HG03060 (cell line): ENCODE measurements at regions not wholly inside any gene's neighbourhood (a gene's known extent, or its start where the extent isn't known, plus 50 kb on each side); places are given as distances from the start of the nearest gene placed in this dataset.
"Not testable (repeated sequence)": the region's sequence is repeated elsewhere in the genome, so short reads cannot be mapped to it uniquely, and the experiment has no call there.

Experiments
- ATAC-seq: cut with Tn5 transposase; IDR thresholded peaks from one replicate; pipeline ENCODE4 v1.9.1; 2021; ENCODE audit warnings: low read depth, moderate number of reproducible peaks; ENCODE audit not compliant: unreplicated experiment

DNA sequence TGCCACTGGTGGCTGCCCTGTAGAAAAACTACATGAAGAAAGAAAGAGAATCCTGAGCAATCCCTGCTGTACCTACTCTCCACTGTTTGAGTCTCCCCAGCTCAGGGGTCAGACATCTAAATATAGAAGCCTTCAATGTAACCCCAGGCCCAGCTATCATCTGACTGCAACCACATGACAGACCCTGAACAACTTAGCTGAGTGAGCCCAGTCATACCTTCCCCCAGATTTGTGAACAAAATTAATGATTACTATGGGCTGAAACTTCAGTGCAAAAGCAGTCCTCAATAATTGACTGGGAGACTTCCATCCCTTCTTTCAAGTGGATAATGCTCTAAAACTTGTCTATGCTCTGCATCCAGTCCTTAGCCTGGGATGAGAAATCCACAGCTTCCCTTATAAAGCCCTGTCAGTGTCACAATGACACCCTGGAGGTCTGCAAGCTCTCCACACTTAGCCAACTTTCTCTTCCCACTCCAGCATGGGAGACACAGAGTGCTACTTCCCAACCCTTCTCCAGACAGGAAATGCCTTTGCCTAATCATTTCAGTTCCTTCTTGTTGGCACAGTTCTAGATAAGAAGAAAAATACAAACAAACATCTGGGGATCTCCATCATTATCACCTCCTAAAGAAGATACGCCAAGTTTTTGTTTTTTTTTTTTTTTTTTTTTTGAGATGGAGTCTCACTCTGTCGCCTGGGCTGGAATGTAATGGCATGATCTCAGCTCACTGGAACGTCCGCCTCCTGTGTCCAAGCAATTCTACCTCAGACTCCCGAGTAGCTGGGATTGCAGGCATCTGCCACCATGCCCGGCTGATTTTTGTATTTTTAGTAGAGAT lies 198.5 kb upstream of the GADL1 start:
- ATAC-seq: no peak

DNA sequence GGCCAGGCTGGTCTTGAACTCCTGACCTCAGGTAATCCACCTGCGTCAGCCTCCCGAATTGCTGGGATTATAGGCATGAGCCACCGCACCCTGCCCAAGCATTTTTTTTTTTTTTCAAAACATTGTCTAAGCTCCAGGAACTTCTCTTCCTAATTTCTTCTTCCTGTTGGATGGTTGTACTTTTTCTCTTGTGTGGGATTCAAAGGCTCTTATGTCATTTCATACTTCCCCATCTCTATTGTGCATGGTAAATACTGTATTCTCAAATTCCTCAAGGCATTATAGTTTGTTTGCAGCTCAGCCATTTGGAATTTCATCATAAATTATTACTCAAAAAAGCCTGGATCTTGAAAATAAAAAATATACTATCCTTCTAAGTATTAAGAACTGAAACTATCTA lies 199.1 kb upstream of the GADL1 start:
- no peak for ATAC-seq

DNA sequence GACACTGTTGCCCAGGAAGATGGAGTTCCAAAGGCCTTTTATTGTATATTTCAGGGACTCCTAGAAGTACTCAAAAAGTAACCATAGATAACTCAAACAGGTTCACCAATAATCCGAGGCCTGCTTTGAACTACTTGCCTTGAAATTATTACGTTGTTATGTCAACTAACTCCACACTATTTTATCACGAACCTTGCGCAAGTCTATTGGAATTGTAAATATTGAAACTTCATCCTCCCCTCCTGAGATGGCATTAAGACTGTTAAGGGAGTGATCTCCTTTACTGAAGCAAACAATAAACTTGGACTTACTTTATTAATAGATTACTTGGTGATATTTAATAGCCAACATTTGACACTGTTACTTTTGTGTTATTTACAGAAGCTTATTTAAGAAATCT lies 199.6 kb upstream of the GADL1 start:
- no peak for ATAC-seq

DNA sequence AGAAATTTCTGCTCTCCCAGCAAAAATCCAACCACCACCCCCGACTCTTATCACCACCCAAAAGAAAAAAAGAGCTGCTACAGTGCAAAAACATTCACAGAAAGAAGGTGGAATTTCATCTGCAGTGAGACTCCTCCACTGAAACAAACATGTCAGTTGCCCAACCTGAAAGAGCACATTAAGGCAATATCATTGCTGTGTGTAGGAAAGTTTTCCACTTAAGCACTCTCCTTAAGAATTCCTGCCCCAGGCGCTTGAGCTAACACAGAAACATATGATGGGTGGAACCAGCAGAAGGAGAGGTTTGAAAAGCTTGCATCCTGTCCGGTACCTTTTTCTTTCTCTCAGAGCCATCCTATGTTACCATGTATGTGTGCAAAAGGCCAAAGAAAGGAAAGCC lies 200.8 kb upstream of the GADL1 start:
- no peak for ATAC-seq

DNA sequence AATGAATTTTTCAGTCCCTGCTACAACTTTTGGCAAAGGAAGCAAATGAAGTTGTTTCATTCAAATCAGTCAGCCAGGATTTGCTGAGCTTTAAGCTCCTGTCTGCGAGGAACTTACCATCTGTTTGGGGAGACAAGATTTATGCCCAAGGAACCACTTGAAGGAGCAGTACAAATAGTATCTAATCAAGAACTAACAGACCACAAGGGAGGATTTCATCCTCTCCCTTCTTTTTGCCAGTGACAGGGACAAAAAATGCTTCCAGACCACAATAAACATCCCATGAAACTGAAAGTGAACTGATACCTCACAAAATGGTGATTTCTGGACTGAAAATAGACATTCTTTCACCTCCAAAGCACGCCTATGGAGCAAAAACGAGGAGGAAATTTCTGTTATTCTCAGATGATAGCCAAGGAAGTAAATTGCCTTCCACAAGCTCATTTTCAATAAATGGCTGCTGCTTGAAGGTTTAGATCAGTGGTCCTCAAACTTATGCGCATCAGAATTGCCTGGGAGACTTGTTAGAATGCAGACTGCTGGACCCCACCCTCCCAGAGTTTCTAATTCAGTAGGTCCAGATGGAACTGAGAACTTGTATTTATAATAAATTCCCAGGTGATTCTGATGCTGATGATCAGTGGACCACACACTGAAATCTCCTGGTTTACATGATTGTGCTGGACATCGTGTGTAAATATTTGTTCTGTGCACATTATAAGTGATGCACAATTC lies 202.4 kb upstream of the GADL1 start:
- ATAC-seq: no peak

DNA sequence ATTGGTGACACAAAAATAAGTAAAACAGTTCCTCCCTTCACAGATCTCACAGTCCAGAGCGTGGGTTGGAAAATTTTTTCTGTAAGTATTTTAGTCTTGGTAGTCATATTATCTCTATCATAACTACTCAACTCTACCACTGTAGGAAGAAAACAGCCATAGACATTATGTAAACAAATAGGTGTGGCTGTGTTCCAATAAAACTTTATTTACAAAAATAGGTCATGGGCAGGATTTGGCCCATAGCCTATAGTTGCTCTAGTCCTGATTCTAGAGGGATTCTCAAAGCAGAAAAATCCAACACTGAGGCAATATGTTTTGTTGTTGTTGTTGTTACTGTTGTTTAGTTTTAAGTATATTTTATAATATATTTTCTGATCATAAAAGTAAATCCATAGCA lies 206.1 kb upstream of the GADL1 start:
- no peak for ATAC-seq

DNA sequence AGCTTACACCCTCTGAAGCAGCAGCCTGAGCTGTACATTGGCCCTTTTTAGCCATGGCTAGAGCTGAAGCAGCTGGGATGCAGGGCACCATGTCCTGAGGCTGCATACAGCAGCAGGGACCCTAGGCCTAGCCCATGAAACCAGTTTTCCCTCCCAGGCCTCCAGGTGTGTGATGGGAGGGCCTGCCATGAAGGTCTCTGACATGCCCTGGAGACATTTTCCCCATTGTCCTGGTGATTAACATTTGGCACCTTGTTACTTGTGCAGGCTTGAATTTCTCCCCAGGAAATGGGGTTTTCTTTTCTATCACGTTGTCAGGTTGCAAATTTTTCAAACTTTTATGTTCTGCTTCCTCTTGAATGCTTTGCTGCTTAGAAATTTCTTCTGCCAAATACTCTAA lies 206.8 kb upstream of the GADL1 start:
- ATAC-seq: not testable (repeated sequence)

DNA sequence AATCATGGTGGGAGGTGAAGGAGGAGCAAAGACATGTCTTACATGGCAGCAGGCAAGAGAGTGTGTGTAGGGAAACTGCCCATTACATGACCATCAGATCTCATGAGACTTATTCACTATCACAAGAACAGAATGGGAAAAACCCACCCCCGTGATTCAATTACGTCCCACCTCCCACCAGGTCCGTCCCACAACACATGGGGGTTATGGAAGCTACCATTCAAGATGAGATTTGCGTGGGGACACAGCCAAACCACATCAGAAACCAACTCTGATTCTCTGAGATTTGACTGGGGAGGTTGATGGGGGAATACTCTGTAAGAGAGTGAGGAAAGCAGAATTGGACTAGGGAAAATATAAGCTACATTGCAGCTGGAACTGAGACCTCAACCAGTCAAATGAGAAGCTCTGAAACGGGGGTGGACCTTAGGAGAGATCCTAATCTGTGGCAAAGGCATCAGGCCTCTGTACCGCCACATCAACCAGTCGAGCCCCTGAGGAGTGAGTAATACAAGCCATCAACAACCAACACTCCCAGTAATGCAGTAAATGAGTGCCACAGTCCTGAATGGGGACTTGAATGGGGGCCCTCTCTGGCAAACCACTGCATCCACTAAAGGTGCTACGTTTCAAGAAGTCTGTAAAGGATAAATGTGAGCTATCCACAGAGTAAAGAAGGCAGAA lies 207.9 kb upstream of the GADL1 start:
- ATAC-seq: no peak

DNA sequence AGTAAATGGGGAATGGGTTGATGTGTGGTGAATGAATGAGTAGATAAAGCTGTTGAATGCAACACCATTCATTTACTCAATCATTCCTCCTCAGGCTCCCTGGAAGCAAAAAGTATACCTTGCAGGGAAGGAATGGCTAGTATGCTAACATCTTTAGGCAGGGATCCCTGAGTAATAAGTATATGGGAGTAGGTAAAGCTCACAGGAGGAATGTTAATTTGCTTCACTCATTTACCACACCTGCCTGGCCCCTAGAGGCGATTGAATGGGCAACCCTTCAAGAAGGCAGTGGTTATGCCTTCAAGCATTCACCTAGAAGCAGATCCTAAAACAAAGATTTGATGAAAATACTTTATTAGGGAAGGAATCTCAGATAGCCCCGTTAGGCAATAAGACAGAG lies 208.7 kb upstream of the GADL1 start:
- ATAC-seq: no peak

DNA sequence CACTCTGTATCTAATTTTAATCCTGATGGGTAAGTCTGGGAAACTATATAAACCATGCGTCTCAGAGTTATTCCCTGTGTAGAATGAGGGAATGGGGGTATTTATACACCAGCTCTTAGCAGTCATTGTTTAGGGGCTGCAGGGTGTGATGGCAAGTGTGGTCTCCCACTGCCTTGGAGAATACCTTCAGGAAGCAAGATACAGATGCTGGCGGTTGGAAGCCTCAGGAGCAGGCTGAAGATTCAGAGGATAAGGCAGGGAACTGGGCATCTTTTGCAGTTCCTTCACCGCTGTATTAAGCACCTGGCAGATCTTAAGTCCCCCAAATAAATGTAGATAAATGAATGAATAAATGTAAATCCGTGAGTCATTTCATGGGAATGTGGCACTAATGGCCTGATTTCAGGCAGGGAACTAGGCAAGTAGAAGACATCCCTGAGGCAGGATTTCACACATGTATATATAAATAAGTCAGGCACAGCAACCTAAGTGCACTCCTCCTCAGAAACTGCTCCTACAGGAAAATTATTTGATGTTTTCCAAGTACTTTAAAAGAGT lies 209.2 kb upstream of the GADL1 start:
- no peak for ATAC-seq

DNA sequence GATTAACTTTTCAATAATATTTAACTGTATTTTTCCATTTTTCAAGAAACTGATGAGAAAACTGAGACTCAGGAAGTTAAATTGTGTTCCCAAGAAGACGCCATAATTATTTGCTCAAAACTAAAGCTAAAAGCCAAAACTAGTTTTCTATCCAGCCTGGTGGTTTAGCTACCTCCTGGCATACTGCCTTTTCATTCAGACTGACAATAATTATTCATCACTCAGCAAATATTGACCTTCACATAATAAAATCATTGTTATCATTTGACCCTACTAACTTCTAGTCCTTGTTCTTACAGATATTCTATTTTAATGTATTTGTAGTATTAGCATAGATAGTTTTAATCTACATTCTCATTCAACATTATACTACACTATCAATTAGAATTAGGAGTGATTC lies 210.6 kb upstream of the GADL1 start:
- ATAC-seq: no peak

DNA sequence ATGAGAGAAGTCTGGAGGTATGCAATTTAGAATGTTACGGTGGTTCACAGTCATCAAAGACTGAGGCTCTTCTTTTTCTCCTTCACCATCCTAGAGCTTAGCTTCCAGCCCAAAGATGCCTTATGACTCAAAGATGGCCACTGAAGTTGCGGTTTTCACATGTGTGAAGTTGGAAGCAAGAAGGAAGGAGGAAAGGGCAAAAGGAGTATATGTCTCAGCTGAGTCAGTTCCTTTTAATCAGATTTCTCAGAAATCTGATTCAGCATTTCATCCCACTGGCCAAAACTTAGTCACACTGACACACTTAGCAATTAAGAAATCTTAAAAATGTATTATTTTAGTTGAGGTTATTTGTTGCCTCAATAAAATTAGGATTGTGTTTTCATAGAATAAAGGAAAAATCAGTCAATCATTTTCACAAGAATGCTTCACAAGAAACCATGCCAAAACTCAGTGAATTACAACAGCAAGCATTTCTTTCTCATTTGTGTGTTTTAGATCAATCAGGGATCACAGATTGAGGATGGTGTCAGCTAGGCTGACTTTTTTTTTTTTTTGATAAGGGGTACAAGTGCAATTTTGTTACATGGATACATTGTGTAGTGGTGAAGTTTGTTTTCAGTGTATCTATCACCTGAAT lies 211.1 kb upstream of the GADL1 start:
- no peak for ATAC-seq

DNA sequence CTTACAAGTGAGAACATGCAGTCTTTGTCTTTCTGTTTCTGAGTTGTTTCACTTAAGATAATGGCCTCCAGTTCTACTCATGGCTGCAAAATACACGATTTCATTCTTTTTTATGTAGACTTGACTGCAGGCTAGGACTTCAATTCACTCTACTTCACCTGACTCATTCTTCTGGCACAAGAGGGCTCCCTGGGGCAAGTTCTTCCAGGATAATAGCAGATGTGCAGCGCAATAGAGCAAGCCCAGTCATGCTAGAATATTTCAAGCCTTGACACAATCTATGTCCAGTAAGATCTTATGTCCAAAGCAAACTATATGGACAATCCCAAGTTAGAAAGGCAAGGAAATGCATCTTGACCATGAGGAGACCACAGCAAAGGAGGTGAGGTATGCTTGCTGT lies 211.7 kb upstream of the GADL1 start:
- no peak for ATAC-seq

DNA sequence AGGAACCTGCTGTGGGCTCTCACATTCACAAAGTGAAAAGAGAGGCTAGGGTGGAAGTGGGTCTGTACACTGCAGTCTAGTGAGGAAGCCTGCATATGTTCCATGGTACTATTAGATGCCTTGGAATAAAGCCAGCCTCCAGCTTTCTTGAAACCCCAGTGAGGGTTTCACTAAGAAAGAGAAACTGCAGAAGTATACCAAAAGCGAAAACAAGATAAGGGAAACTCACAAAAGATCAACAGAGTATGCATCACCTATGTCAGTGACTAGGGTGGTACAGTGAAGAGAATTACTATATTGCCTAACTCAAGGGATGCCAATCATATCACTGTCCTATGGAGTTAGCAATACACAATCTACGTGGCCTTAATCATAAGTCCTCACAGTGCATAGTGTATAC lies 212.5 kb upstream of the GADL1 start:
- peak; percentile 67 for ATAC-seq

DNA sequence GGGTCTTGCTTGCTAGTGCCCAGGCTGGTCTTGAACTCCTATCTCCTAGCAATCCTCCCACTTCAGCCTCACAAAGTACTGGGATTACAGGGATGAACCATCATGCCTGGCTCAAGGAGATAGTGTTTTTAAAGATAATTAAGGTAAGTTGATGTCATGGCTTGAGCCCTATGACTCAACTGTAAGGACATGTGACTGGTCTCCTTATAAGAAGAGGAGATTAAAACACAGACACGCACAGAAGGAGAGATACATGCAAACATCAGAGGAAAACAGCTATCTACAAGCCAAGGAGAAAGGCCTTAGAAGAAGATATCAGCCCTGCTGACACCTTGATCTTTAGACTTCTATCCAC lies 220.4 kb upstream of the GADL1 start:
- ATAC-seq: no peak

DNA sequence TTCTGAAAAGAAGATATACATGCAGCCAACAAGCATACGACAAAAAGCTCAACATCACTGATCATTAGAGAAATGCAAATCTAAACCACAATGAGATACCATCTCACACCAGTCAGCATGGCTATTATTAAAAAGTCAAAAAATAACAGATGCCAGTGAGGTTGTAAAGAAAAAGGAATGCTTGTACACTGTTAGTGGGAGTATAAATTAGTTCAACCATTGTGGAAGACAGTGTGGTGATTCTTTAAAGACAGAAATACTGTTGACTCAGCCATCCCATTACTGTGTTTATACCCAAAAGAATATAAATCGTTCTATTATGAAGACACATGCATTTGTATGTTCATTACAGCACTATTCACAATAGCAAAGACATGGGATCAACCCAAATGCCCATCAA lies 221.1 kb upstream of the GADL1 start:
- not testable (repeated sequence) for ATAC-seq

DNA sequence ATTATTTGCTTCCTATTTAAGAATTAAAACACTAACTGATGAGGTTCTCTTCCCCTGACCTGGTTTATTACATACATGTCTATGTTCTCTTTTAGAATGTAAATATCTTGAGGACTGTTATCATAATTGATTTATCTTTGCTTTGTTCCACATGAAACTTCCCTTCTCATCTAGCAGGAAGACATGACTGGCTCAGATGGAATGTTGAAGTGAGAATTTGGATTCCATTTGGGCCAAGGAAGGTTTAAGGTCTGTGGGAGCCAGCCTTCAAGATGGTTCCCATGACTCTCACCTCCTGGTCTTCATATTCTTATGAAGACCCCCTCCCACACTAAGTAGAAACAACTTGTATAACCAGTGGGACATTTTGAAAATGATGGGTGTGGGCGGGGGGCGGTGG lies 222.2 kb upstream of the GADL1 start:
- ATAC-seq: no peak

DNA sequence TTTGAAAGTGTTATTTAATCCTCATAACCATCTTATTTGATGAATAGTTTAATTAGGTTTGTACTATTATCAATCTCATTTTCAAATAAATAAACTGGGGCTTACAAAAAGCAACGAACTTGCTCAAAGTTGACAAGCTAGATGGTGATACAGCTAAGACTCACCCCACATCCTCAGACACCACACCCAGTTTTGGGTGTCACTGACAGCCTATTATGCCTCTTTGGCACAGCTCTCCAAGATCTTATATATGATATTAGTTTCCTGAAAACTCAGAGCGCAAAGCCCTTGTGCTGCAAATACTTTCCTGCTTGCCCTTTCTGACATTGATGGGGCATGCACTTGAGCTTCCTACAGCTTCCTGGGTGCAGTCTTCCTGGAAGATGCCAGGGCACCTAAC lies 223.4 kb upstream of the GADL1 start:
- no peak for ATAC-seq

DNA sequence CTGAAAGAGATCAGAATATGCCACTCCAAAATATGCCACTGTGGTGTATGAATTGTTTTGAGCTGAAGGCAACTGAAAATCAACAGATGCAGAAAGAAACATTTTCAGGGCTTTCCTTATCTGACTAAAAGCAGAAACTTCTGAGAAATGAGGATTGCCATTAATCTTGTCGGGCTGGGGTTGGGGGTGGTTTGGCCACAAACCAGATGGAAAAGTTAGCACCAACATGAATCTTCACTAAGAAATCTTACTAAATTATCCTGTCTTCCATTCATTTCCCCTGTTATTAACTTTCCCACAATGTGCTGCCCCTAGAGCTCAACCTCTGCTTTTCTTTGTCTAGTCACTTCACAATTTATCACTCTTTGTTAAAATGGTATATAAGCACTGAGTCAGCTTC lies 229.9 kb upstream of the GADL1 start:
- ATAC-seq: no peak

DNA sequence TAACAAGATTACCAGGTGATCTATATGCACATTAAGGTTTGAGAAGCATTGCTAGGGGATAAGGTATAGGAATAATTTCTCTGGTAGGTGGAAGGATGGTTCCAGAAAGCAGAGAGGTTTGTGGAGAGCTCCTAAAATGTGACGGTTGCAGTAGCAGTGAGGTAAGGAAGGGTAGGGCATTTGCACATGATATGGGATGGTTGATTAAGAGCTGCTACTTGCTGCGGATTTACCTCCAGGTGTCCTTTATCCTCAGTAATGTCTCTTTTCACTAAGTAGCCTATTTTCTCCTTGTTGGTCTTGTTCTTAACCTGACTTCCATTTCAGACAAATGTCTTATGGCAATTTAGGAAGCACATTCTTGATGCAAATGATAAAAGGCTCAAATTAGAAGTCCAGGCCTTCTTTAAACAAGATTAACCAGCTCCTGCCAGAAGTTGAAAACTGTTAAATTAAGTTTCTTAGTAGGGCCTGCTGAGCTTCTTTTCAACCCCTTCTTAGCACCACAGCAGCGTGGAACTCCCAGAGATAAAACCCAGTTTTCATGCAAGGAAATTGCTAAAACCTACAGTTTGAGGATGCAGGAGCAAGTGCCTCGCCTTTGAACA lies 231.1 kb upstream of the GADL1 start:
- no peak for ATAC-seq
